Suprapubic skin (tissue), 3 donors: ENCODE measurements at regions not wholly inside any gene's neighbourhood (a gene's known extent, or its start where the extent isn't known, plus 50 kb on each side); places are given as distances from the start of the nearest gene placed in this dataset.

Experiments
- CTCF ChIP-seq, 2 donors: fragments of 200-600 bp in 1 of 2; fragments of 450-650 bp in 1 of 2; sonication (generic) in 1 of 2; IDR thresholded peaks; one replicate each; pipeline ENCODE4 v1.5.1; 2016 to 2019; ENCODE audit warnings: antibody characterized with exemption in 2 of 2, mild to moderate bottlenecking in 1 of 2, moderate library complexity in 1 of 2
- POLR2A ChIP-seq, 2 donors: fragments of 450-650 bp; IDR thresholded peaks; one replicate each; pipeline ENCODE4 v1.6.1; 2017; ENCODE audit warnings: antibody characterized with exemption in 2 of 2, mild to moderate bottlenecking in 2 of 2, moderate library complexity in 2 of 2

GRCh38 chr6:66153247-66153646 lies 446.2 kb upstream of the EYS start:
- no peak for TF ChIP-seq POLR2A (IDR thresholded peaks at IDR 0.05)
- no peak for TF ChIP-seq CTCF (IDR thresholded peaks at IDR 0.05)
